ENCODE measurements at regions not wholly inside any gene's neighbourhood (a gene's known extent, or its start where the extent isn't known, plus 50 kb on each side); places are given as distances from the start of the nearest gene placed in this dataset.

- no peak for TF ChIP-seq POLR2AphosphoS5 (IDR thresholded peaks at IDR 0.05; ENCODE audit: low read depth, low read length)
- TF ChIP-seq POLR2A (IDR thresholded peaks at IDR 0.05; ENCODE audit: low read depth, low read length), result no peak
- TF ChIP-seq TAF1 (IDR thresholded peaks at IDR 0.05; ENCODE audit: low read depth, low read length), result no peak
- TF ChIP-seq POU2F2 (IDR thresholded peaks at IDR 0.05; ENCODE audit: low read depth, low read length), result no peak
- no peak for TF ChIP-seq PAX5 (IDR thresholded peaks at IDR 0.05; ENCODE audit: insufficient read depth, low read length, severe bottlenecking)
- no peak for TF ChIP-seq SPI1 (IDR thresholded peaks at IDR 0.05; ENCODE audit: low read depth, low read length)
Measured at GRCh38 chr3:76827701-76828226, 212.1 kb upstream of the ROBO2 start.
